IPS-18c (cell line): ENCODE measurements at regions not wholly inside any gene's neighbourhood (a gene's known extent, or its start where the extent isn't known, plus 50 kb on each side); places are given as distances from the start of the nearest gene placed in this dataset.

Experiments
- H3K4me3 ChIP-seq: 2 replicates; pipeline ENCODE4 v1.7.0; 2013; ENCODE audit warnings: low read depth, mild to moderate bottlenecking, low read length, moderate library complexity; ENCODE audit not compliant: insufficient read depth
- H3K9me3 ChIP-seq: one replicate; pipeline ENCODE4 v1.6.1; 2013; ENCODE audit warnings: mild to moderate bottlenecking, low read length, moderate library complexity; ENCODE audit not compliant: control insufficient read depth, insufficient read depth

DNA sequence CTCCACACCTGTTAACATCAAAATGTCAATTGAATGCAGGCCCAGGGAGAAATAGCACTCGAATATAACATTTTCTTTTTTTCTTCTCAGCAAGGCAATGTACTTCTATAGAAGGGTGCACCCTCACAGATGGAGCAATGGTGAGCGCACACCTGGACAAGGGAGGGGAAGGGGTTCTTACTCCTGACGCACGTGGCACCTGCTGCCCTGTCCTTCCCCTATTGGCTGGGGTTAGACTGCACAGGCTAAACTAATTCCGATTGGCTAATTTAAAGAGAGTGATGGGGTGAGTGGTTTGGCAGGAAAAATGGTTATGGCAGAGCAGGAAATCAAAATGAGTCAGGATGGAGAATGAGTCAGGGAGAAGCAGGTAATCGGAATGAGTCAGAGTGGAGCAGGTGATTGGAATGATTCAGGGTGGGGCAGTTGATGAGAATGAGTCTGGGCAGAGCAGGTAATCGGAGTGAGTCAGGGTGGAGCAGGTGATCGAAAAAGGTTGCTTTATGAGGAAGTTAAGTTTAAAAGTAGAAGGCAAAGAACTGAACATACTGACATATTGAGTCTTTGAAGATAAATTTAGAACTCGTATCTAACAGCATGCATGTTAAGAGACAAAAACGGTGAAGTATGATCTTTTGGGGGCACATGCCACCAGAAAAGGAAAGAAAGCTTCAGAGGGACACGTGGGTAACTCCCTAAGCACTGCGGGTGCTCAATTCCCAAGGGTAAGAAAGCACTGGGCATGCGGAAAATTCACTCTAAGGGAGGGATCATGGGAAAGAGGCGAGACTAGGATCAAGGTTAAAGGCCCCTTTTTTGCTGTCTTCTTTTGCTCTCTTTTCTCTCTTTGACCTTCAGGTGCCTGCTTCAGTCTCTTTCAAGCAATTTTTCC lies 72.9 kb upstream of the GALNT15 start:
- Histone ChIP-seq H3K4me3 (no peak overlapping the region), H3K9me3 (no peaks in the 10 kb centered on the region)

DNA sequence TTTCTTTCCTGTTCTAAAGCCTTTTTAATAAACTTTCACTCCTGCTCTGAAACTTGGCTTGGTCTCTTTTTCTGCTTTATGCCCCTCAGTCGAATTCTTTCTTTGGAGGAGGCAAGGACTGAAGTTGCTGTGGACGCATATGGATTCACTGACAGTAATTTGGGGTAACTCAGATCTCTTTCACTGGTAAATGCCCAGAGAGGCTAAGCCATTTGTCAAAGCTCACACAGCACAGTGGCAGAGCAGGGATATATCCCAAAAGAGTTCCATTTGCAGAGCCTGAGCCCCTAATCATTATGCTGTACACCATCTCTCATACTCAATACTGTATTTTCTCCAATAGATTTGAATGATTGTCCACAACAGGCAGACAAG lies 72.3 kb upstream of the GALNT15 start:
- Histone ChIP-seq H3K4me3 (no peak overlapping the region), H3K9me3 (no peaks in the 10 kb centered on the region)

- Histone ChIP-seq H3K4me3 (no peak overlapping the region), H3K9me3 (no peaks in the 10 kb centered on the region)
Observed at GRCh38 chr3:16102905-16103364, 71.5 kb upstream of the GALNT15 start.

DNA sequence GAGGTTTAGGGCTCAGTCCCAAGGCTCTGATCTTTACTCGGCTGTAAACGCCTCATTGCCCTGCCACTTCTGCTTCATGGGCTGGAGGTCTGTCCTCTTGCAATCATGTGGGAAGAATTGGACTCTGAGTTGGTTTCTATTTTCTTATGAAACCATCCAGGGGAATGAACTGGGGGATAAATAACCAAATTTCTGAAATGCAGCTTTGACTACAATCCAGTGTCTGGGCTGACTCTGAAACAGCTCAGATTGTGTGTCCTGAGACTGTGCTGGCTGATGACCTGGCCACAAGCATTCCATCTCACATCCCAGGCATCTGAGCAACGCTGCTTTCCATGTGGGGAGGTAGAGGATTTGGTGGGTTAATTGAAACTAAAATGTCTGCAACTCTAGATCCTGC lies 71.0 kb upstream of the GALNT15 start:
- no peak overlapping the region for H3K4me3 ChIP-seq
- H3K9me3 ChIP-seq, result no peaks in the 10 kb centered on the region

GRCh38 chr3:16104156-16104555 lies 70.3 kb upstream of the GALNT15 start:
- Histone ChIP-seq H3K4me3 (no peak overlapping the region), H3K9me3 (no peaks in the 10 kb centered on the region)

DNA sequence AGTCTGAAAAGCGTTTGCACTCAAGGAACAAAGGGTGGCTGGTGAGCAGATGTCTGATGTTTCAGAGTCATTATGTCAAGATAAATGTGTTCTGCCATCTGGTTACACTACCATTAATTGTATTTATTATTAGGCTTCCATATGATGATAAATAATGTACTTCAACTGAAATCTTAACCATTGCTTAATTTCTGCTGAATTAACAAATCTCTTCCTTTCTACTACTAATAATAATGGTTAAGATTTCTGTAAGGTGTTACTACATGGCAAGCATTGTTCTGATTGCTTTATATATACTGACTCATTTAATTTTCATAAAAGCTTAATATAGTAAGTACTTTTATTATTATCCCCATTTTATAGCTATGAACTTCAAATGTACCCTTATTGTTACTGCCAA lies 68.4 kb upstream of the GALNT15 start:
- no peak overlapping the region for H3K4me3 ChIP-seq
- no peaks in the 10 kb centered on the region for H3K9me3 ChIP-seq

GRCh38 chr3:16108424-16108823 lies 66.1 kb upstream of the GALNT15 start:
- Histone ChIP-seq H3K9me3 (no peaks in the 10 kb centered on the region), H3K4me3 (no peak overlapping the region)

DNA sequence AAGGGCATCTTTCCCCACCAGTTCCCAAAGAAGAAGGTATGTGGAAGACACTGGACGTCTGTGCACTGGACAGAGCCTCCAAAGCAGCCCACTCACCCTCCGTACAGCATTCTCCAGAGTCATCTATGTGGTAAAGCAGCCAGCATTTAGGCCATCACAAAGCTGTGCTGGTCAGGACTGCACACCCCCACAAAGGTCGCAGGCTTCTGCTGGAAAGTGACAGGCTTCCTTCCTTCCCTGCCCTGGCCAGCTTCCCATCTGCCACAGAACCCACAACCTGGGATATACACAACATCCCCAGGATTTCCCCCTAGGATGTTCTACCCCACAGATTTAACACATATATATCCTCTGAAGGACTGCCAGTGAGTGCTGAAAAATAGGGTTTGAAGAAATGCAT lies 64.6 kb upstream of the GALNT15 start:
- Histone ChIP-seq H3K9me3 (no peaks in the 10 kb centered on the region), H3K4me3 (no peak overlapping the region)

GRCh38 chr3:16112910-16113504 lies 61.5 kb upstream of the GALNT15 start:
- no peak overlapping the region for H3K4me3 ChIP-seq
- no peaks in the 10 kb centered on the region for H3K9me3 ChIP-seq

- no peak overlapping the region for H3K4me3 ChIP-seq
- H3K9me3 ChIP-seq, result no peaks in the 10 kb centered on the region
Observed at GRCh38 chr3:16113704-16114103, 60.8 kb upstream of the GALNT15 start.

DNA sequence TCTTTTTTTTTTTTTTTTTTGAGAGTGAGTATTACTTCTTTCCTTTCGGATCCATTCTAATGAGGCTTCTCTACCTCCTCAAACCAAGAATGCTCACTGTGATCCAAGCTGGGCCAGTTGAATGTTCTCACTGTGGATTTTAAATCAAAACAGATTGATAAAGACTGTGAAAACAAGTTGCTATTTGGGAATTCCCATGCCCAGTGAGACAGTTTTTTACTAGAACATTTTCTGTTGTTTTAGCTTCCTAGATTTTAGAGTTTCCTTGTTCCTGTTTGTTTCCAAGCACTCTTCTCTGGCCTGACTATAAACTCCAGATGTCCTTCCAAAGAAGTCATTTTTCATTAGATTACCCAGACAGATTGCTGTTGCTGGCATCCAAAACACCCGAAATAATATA lies 60.1 kb upstream of the GALNT15 start:
- H3K4me3 ChIP-seq, result no peak overlapping the region
- H3K9me3 ChIP-seq, result no peaks in the 10 kb centered on the region

DNA sequence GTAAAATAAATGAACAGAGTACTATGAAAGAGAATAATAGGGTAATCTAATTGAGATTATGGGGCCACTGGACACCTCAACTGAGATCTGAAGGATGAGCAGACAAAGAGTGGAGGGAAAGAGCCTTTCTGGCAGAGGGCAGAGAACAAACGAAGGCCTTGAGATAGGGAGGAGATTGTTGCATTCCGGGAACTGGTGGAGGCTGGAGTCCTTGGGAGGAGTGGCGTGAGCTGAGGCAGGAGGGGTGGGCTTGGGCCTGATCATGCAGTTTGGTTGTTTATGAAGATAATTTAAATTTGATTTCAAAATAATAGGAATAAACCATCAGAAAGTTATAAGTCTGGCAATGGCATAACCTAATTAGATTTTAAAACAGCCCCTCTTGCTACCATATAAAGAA lies 59.5 kb upstream of the GALNT15 start:
- Histone ChIP-seq H3K9me3 (no peaks in the 10 kb centered on the region), H3K4me3 (no peak overlapping the region)

- Histone ChIP-seq H3K9me3 (no peaks in the 10 kb centered on the region), H3K4me3 (no peak overlapping the region)
Observed at GRCh38 chr3:16118396-16118795, 56.1 kb upstream of the GALNT15 start.

DNA sequence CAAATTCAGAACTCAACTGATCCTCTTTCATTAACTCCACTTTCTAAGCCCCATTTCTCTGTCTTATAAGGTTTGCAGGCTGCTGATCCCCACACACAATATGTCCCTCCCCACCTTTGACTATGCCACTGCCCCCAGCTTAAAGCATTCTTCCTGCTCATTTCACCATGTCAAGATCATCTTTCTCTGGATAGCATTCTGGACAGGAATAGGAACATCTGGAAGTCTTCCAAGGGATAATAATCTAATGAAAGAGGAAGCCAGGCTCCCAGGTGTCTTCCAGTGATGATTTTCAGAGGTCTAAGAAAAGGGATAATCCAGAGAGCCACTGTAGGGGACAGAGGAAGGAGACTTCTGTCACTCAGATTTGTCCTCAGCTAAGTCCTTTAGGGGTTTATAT lies 54.6 kb upstream of the GALNT15 start:
- H3K9me3 ChIP-seq, result no peaks in the 10 kb centered on the region
- no peak overlapping the region for H3K4me3 ChIP-seq

DNA sequence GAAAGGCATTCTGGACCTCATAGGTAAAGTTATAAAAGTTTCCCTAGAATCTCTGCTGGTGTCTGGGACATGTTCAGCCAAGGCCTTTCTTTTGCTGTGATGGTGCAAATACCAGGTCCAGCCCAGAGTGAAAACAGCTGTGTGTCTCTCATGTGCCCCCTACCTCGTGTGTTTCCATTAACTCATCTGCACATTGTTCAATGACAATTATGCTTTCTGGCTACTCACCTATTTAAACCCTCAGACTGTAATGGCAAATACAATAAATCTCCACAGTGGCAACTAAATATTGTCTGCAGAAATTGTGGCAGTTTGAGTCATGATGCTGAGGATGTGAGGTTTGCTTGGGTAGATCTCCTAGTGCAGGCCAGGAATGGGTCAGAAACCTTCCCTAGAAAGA lies 53.1 kb upstream of the GALNT15 start:
- peaks cover 2% of the 10 kb centered on the region for H3K9me3 ChIP-seq

GRCh38 chr3:16122155-16122554 lies 52.3 kb upstream of the GALNT15 start:
- no peak overlapping the region for H3K4me3 ChIP-seq
- peaks cover 2% of the 10 kb centered on the region for H3K9me3 ChIP-seq

More for the DNA sequence above, 53.1 kb upstream of the GALNT15 start:
- H3K4me3 ChIP-seq, result no peak overlapping the region

DNA sequence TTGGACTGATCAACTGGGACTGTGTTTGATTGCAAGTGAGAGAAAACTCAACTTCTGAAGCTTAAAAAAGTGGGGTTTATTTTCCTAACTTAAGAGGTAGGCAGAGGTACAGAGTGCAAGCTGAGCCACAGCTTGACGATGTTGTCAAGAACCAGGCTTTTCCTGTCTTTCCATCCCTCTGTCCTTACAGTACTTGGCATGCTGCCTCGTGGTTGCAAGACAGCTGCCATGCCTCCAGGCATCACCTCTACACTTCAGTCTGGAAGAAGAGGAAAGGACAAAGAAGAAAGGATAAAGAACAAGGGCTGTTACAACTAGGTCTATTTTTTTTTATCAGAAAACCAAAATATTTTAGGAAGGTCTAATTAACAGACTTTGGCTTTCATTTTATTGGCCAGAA lies 51.8 kb upstream of the GALNT15 start:
- Histone ChIP-seq H3K9me3 (peaks cover 2% of the 10 kb centered on the region), H3K4me3 (no peak overlapping the region)

GRCh38 chr3:16124636-16125035 lies 49.8 kb upstream of the GALNT15 start:
- no peak overlapping the region for H3K4me3 ChIP-seq
- peaks cover 2% of the 10 kb centered on the region for H3K9me3 ChIP-seq
